ENCODE measurements at regions not wholly inside any gene's neighbourhood (a gene's known extent, or its start where the extent isn't known, plus 50 kb on each side); places are given as distances from the start of the nearest gene placed in this dataset.

DNA sequence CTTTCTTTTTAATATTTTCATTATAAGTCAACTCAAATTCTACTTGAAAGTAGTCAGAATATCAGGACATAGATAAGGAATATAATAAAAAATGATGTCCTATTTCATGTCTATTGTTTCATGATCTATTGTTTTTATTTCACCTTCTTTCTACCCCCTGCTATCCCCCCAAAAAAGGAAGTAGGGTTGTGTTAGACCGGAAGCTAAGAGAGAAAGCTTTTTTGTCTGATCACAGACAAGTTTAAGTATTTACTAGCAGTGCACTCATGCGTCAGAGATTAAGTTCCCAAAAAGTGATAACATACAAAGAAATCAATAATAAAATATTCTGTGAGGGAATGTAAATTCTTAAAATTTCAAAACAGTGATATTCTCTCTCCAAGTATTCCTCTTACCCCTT, 447.1 kb upstream of the CNTNAP5 start:
- SMC1A ChIA-PET (ENCODE audit: uncharacterized antibody, unreplicated experiment), result interaction anchor here (1.7 kb wide), 1 partner anchor 8 kb away, joined by 4 read pairs; no protein-coding TSS in a partner anchor
- no peak for ATAC-seq
- DNase-seq (ENCODE audit: low read depth, low spot score), result no peak
- CTCF ChIA-PET, result interaction anchor here (0.7 kb wide), 1 partner anchor 9 kb away, joined by 3 read pairs; no protein-coding TSS in a partner anchor
- RAD21 ChIA-PET (ENCODE audit: unreplicated experiment), result no interaction called here
- POLR2A ChIA-PET, result no interaction called here
- Histone ChIP-seq H3K36me3 (ENCODE audit: control insufficient read depth in 2 of 2, insufficient read depth in 2 of 2, low read length in 1 of 2) (no peaks in the 10 kb centered on the region), H3K4me2 (ENCODE audit: control insufficient read depth, insufficient read depth) (no peak overlapping the region), H4K20me1 (ENCODE audit: control insufficient read depth, insufficient read depth) (no peaks in the 10 kb centered on the region), H3K9ac (ENCODE audit: control insufficient read depth, insufficient read depth, low read length) (no peak overlapping the region), H3K4me3 (no peak overlapping the region), H3K4me1 (ENCODE audit: control insufficient read depth, insufficient read depth, low read length) (no peaks in the 10 kb centered on the region), H3K9me3 (replicated peaks; ENCODE audit: control insufficient read depth, insufficient read depth, low read length) (no peaks in the 10 kb centered on the region), H3K79me2 (ENCODE audit: control insufficient read depth, insufficient read depth, low read length) (no peaks in the 10 kb centered on the region), H3K27me3 (replicated peaks in 1 of 2; ENCODE audit: control insufficient read depth in 2 of 2, insufficient read depth in 2 of 2, low read length in 1 of 2) (no peaks in the 10 kb centered on the region), H2AFZ (ENCODE audit: control insufficient read depth, low read depth, low read length) (no peak overlapping the region), H3K27ac (ENCODE audit: control insufficient read depth, insufficient read depth) (no peak overlapping the region)
- no TSS peak for BruUV-seq (replicated peaks)
- intact Hi-C loops (cut with micrococcal nuclease; ENCODE audit: unreplicated experiment), result no loop called here
- TF ChIP-seq HDGF (IDR thresholded peaks at IDR 0.05), result no peak
- no peak for TF ChIP-seq ATF7 (IDR thresholded peaks at IDR 0.05; ENCODE audit: low read depth)
- TF ChIP-seq JUND (IDR thresholded peaks at IDR 0.05; ENCODE audit: low read depth, low read length), result no peak
- TF ChIP-seq, protein P1, sequence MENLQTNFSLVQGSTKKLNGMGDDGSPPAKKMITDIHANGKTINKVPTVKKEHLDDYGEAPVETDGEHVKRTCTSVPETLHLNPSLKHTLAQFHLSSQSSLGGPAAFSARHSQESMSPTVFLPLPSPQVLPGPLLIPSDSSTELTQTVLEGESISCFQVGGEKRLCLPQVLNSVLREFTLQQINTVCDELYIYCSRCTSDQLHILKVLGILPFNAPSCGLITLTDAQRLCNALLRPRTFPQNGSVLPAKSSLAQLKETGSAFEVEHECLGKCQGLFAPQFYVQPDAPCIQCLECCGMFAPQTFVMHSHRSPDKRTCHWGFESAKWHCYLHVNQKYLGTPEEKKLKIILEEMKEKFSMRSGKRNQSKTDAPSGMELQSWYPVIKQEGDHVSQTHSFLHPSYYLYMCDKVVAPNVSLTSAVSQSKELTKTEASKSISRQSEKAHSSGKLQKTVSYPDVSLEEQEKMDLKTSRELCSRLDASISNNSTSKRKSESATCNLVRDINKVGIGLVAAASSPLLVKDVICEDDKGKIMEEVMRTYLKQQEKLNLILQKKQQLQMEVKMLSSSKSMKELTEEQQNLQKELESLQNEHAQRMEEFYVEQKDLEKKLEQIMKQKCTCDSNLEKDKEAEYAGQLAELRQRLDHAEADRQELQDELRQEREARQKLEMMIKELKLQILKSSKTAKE (IDR thresholded peaks at IDR 0.05; ENCODE audit: low read depth, poor library complexity, severe bottlenecking), result no peak
- no peak for TF ChIP-seq LARP7 (IDR thresholded peaks at IDR 0.05)
- TF ChIP-seq POU2F2 (IDR thresholded peaks at IDR 0.05; ENCODE audit: borderline replicate concordance, low read depth, low read length), result no peak
- no peak for TF ChIP-seq PAX8 (IDR thresholded peaks at IDR 0.05)
- no peak for TF ChIP-seq ZNF207 (IDR thresholded peaks at IDR 0.05; ENCODE audit: borderline replicate concordance)
- TF ChIP-seq STAT3 (IDR thresholded peaks at IDR 0.05; ENCODE audit: low read depth, low read length), result no peak
- no peak for TF ChIP-seq ZNF384 (IDR thresholded peaks at IDR 0.05; ENCODE audit: borderline replicate concordance, low read depth, low read length)
- TF ChIP-seq RCOR1 (conservative IDR thresholded peaks at IDR 0.05; ENCODE audit: low read depth, low read length), result no peak
- TF ChIP-seq IRF4 (IDR thresholded peaks at IDR 0.05; ENCODE audit: low read depth, low read length), result no peak
- no peak for TF ChIP-seq GABPA (IDR thresholded peaks at IDR 0.05; ENCODE audit: low read depth)
- no peak for TF ChIP-seq WRNIP1 (IDR thresholded peaks at IDR 0.05; ENCODE audit: borderline replicate concordance, low read depth, low read length)
- no peak for TF ChIP-seq SP1 (IDR thresholded peaks at IDR 0.05; ENCODE audit: low read depth, low read length)
- TF ChIP-seq, protein P2, sequence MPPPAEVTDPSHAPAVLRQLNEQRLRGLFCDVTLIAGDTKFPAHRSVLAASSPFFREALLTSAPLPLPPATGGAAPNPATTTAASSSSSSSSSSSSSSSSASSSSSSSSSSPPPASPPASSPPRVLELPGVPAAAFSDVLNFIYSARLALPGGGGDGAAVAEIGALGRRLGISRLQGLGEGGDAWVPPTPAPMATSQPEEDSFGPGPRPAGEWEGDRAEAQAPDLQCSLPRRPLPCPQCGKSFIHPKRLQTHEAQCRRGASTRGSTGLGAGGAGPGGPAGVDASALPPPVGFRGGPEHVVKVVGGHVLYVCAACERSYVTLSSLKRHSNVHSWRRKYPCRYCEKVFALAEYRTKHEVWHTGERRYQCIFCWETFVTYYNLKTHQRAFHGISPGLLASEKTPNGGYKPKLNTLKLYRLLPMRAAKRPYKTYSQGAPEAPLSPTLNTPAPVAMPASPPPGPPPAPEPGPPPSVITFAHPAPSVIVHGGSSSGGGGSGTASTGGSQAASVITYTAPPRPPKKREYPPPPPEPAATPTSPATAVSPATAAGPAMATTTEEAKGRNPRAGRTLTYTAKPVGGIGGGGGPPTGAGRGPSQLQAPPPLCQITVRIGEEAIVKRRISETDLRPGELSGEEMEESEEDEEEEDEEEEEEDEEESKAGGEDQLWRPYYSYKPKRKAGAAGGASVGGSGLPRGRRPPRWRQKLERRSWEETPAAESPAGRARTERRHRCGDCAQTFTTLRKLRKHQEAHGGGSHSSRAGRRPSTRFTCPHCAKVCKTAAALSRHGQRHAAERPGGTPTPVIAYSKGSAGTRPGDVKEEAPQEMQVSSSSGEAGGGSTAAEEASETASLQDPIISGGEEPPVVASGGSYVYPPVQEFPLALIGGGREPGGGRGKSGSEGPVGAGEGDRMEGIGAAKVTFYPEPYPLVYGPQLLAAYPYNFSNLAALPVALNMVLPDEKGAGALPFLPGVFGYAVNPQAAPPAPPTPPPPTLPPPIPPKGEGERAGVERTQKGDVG (CRISPR knock-in tag; IDR thresholded peaks at IDR 0.05), result no peak
- no peak for FAIRE-seq
- WGBS (ENCODE audit: insufficient coverage, insufficient replicate concordance, low lambda C conversion rate, missing lambda C conversion rate), result 0% methylated on average over 2 of the region's 2 CpGs
- in situ Hi-C loops (cut with MboI), result no loop called here
